Panc1 (cell line): ENCODE measurements at regions not wholly inside any gene's neighbourhood (a gene's known extent, or its start where the extent isn't known, plus 50 kb on each side); places are given as distances from the start of the nearest gene placed in this dataset.

Experiments used
- POLR2AphosphoS5 ChIP-seq: IDR thresholded peaks from 2 replicates; pipeline ENCODE4 v1.6.1; 2012; ENCODE audit warnings: mild to moderate bottlenecking, low read depth, low read length, moderate library complexity
- SIN3A ChIP-seq: IDR thresholded peaks from 2 replicates; pipeline ENCODE4 v1.6.1; 2012; ENCODE audit warnings: low read depth, mild to moderate bottlenecking, low read length, moderate library complexity, borderline replicate concordance; ENCODE audit not compliant: insufficient read depth
- TCF7L2 ChIP-seq: IDR thresholded peaks from 2 replicates; pipeline ENCODE4 v1.6.1; 2011; ENCODE audit warnings: mild to moderate bottlenecking, low read depth, low read length, inconsistent platforms
- TF ChIP-seq, protein P1 (sequence below): fragments of 450-650 bp; IDR thresholded peaks from 2 replicates; pipeline ENCODE4 v1.5.1; 2017; ENCODE audit warnings: mild to moderate bottlenecking

DNA sequence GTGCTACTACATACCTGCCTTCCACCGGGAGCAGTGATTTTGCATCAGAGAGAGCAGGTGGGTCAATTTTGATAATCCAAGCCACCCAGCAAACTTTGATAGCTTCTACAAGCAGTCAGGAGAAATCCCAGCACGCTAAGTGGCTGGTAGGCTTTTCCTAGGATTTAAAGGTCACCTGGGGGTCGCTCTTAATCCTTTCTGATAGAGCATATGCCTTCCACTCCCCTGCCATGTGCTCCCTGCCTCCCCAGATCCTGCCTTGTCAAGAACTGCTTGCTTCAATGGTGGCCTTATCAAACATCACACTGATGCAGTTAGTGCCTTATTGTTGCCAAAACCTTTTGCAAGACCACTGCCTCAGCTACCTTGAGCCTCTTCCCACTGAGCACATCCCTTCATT lies 462.3 kb upstream of the MEX3C start:
- no peak for TF ChIP-seq SIN3A
- TF ChIP-seq, protein P1, sequence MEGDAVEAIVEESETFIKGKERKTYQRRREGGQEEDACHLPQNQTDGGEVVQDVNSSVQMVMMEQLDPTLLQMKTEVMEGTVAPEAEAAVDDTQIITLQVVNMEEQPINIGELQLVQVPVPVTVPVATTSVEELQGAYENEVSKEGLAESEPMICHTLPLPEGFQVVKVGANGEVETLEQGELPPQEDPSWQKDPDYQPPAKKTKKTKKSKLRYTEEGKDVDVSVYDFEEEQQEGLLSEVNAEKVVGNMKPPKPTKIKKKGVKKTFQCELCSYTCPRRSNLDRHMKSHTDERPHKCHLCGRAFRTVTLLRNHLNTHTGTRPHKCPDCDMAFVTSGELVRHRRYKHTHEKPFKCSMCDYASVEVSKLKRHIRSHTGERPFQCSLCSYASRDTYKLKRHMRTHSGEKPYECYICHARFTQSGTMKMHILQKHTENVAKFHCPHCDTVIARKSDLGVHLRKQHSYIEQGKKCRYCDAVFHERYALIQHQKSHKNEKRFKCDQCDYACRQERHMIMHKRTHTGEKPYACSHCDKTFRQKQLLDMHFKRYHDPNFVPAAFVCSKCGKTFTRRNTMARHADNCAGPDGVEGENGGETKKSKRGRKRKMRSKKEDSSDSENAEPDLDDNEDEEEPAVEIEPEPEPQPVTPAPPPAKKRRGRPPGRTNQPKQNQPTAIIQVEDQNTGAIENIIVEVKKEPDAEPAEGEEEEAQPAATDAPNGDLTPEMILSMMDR, result no peak
- no peak for TF ChIP-seq POLR2AphosphoS5
- no peak for TF ChIP-seq TCF7L2
